ENCODE measurements at regions not wholly inside any gene's neighbourhood (a gene's known extent, or its start where the extent isn't known, plus 50 kb on each side); places are given as distances from the start of the nearest gene placed in this dataset.
"Not testable (repeated sequence)": the region's sequence is repeated elsewhere in the genome, so short reads cannot be mapped to it uniquely, and the experiment has no call there.

DNA sequence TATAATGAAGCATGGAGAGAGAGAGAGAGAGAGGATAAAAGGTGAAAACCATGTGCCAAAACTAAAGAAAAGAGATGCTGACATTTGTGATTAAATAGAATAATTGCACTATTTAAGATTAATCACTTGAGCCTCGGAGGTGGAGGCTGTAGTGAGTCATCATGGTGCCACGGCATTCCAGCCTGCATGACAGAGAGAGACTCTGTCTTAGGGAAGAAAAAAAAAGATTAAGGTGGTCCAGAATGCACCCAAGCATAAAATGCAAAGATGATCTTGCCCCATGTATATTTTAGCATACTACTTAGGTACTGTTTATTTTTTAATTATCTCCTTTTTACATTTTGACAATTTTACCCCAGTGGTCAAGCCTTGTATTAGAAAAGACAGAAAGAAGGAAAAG, 742.5 kb downstream of the SPATA31A1 start:
- not testable (repeated sequence) for H3K27me3 Mint-ChIP-seq (ENCODE audit: low read depth); H3K4me1 Mint-ChIP-seq; H3K4me3 Mint-ChIP-seq; H3K9me3 Mint-ChIP-seq; DNase-seq (ENCODE audit: low read depth, low spot score); H3K27ac Mint-ChIP-seq (ENCODE audit: unreplicated experiment); H3K36me3 Mint-ChIP-seq (ENCODE audit: low read depth)

- DNase-seq (ENCODE audit: low read depth, low spot score), result peak; percentile 17
- not testable (repeated sequence) for H3K36me3 Mint-ChIP-seq (ENCODE audit: low read depth); H3K4me1 Mint-ChIP-seq
Observed at GRCh38 chr9:40106003-40106782, 750.7 kb downstream of the SPATA31A1 start.

GRCh38 chr9:40106783-40107248, 751.3 kb downstream of the SPATA31A1 start:
- not testable (repeated sequence) for DNase-seq (ENCODE audit: low read depth, low spot score); H3K4me3 Mint-ChIP-seq; H3K4me1 Mint-ChIP-seq; H3K27ac Mint-ChIP-seq (ENCODE audit: unreplicated experiment); H3K36me3 Mint-ChIP-seq (ENCODE audit: low read depth); H3K27me3 Mint-ChIP-seq (ENCODE audit: low read depth); H3K9me3 Mint-ChIP-seq

More at GRCh38 chr9:40106003-40106782, 750.7 kb downstream of the SPATA31A1 start:
- not testable (repeated sequence) for H3K9me3 Mint-ChIP-seq; H3K27me3 Mint-ChIP-seq (ENCODE audit: low read depth)
- H3K4me3 Mint-ChIP-seq, result peak overlapping the region; percentile 88
- H3K27ac Mint-ChIP-seq (ENCODE audit: unreplicated experiment), result peak overlapping the region; percentile 81

DNA sequence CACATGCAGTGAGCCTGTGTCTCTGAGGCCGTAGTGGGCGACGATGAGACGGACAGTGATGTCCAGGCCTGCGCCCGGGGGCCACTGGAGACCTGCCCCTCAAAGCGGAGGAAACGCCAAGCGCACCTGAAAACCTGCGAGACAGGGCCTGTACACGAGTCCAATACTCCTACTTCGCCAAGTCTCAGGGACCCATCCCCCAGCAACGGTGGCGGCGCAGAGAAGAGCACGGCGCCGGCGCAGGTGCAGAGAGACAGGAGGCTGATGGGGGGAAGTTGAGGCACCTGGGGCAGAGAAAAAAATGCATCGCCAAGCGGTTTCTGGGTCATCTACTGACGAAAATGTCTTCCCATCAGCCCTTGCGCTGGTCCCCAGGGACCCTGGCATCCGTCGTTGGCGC, 751.8 kb downstream of the SPATA31A1 start:
- not testable (repeated sequence) for H3K27me3 Mint-ChIP-seq (ENCODE audit: low read depth); H3K36me3 Mint-ChIP-seq (ENCODE audit: low read depth); H3K4me1 Mint-ChIP-seq; H3K27ac Mint-ChIP-seq (ENCODE audit: unreplicated experiment); H3K4me3 Mint-ChIP-seq; H3K9me3 Mint-ChIP-seq; DNase-seq (ENCODE audit: low read depth, low spot score)

GRCh38 chr9:40108465-40108864, 753.0 kb downstream of the SPATA31A1 start:
- not testable (repeated sequence) for H3K9me3 Mint-ChIP-seq; H3K27ac Mint-ChIP-seq (ENCODE audit: unreplicated experiment); DNase-seq (ENCODE audit: low read depth, low spot score); H3K27me3 Mint-ChIP-seq (ENCODE audit: low read depth); H3K4me1 Mint-ChIP-seq; H3K36me3 Mint-ChIP-seq (ENCODE audit: low read depth); H3K4me3 Mint-ChIP-seq

DNA sequence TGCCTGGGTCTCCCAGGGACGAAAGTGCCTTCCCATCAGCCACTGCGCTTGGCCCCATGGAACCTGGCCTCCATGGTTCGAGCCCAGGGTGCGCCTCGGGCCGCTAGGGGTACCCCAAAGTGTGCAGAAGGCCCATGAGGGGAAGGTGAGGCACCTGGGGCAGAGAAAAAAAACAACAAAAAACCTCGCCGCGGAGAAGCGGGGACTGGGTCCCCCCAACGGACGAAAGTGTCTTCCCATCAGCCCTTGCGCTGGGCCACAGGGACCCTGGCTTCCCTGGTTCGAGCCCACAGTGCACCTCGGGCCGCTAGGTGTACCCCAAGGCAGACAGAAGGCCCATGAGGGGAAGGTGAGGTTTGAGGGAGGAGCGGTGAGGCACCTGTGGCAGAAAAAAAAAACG, 755.3 kb downstream of the SPATA31A1 start:
- not testable (repeated sequence) for H3K9me3 Mint-ChIP-seq; H3K27ac Mint-ChIP-seq (ENCODE audit: unreplicated experiment); DNase-seq (ENCODE audit: low read depth, low spot score); H3K27me3 Mint-ChIP-seq (ENCODE audit: low read depth); H3K36me3 Mint-ChIP-seq (ENCODE audit: low read depth); H3K4me1 Mint-ChIP-seq; H3K4me3 Mint-ChIP-seq

DNA sequence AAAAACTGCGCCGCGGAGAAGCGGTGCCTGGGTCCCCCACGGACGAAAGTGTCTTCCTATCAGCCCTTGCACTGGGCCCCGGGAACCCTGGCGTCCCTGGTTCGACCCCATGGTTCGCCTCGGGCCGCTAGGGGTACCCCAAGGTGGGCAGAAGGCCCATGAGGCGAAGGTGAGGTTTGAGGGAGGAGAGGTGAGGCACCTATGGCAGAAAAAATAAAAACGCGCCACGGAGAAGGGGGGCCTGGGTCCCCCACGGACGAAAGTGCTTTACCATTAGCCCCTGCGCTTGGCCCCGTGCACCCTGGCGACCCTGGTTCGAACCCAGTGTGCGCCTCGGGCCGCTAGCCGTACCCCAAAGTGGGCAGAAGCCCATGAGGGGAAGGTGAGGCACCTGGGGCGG, 756.1 kb downstream of the SPATA31A1 start:
- not testable (repeated sequence) for H3K36me3 Mint-ChIP-seq (ENCODE audit: low read depth); H3K27ac Mint-ChIP-seq (ENCODE audit: unreplicated experiment); H3K27me3 Mint-ChIP-seq (ENCODE audit: low read depth); DNase-seq (ENCODE audit: low read depth, low spot score); H3K4me3 Mint-ChIP-seq; H3K4me1 Mint-ChIP-seq; H3K9me3 Mint-ChIP-seq

DNA sequence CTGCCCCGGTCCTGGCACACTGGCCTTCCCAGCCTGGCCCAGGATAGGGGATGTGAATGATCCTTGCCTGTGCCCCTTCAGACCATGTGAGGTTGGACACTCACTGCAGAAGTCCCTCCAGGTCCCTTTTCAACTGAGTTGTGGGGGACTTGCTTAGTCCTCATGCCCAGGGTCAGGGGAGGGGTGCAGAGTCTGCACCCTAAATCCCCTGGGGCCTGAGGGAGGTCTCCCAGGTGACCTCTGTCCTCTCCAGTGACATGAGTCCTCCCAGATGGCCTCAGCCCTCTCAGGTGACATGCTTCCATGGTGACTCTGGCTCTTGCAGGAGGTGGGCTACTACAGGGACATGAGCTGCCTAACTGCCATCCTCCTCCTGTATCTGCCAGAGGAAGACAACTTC, 775.1 kb downstream of the SPATA31A1 start:
- H3K27me3 Mint-ChIP-seq (ENCODE audit: low read depth); H3K27ac Mint-ChIP-seq (ENCODE audit: unreplicated experiment); DNase-seq (ENCODE audit: low read depth, low spot score); H3K36me3 Mint-ChIP-seq (ENCODE audit: low read depth); H3K4me3 Mint-ChIP-seq; H3K9me3 Mint-ChIP-seq; H3K4me1 Mint-ChIP-seq: not testable (repeated sequence)

- H3K9me3 Mint-ChIP-seq; DNase-seq (ENCODE audit: low read depth, low spot score); H3K4me3 Mint-ChIP-seq; H3K4me1 Mint-ChIP-seq; H3K27me3 Mint-ChIP-seq (ENCODE audit: low read depth); H3K27ac Mint-ChIP-seq (ENCODE audit: unreplicated experiment); H3K36me3 Mint-ChIP-seq (ENCODE audit: low read depth): not testable (repeated sequence)
Observed at GRCh38 chr9:40169204-40169603, 813.7 kb downstream of the SPATA31A1 start.

DNA sequence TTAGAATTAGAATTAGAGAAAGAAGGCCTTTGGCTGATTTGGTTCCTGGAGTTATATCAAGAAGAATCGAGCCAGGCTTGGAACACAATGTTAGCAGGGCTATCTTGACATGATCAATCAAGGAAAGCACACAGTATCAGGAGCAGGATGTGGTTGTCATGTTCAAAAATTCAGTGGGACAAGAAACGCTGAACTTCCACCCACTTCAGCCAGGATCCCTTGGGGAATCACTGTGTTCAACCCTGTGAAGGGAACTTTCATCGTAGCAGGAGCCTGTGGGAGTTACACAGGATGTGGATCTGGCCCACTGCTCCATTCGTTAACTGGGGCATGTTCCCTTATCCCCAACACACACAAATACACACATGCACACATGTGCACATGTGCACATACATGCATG, 817.8 kb downstream of the SPATA31A1 start:
- not testable (repeated sequence) for H3K27ac Mint-ChIP-seq (ENCODE audit: unreplicated experiment); H3K4me3 Mint-ChIP-seq; H3K27me3 Mint-ChIP-seq (ENCODE audit: low read depth)

DNA sequence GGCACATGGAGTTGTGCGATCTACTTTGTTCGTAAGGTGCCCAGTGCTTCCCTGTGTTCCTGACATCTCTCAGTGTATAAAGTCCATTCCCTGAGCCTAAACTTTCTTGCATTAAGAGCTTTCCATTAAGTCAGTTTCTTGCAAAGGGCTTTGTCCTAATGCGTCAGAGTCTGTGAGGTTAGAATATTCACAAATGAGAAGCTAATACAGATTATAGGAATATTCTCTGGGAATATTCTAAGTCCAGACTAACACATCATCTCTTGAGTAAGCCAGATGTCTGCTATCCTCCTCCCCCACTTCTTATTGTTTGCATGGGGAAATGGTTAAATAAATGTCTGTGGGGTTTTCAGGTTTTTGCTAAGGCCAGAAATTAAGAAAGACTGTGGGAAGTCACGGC, 818.6 kb downstream of the SPATA31A1 start:
- DNase-seq (ENCODE audit: low read depth, low spot score); H3K9me3 Mint-ChIP-seq; H3K27ac Mint-ChIP-seq (ENCODE audit: unreplicated experiment); H3K27me3 Mint-ChIP-seq (ENCODE audit: low read depth); H3K36me3 Mint-ChIP-seq (ENCODE audit: low read depth); H3K4me3 Mint-ChIP-seq; H3K4me1 Mint-ChIP-seq: not testable (repeated sequence)

More for the DNA sequence above, 817.8 kb downstream of the SPATA31A1 start:
- not testable (repeated sequence) for H3K4me1 Mint-ChIP-seq; H3K36me3 Mint-ChIP-seq (ENCODE audit: low read depth); DNase-seq (ENCODE audit: low read depth, low spot score); H3K9me3 Mint-ChIP-seq
